GM18507 (cell line): ENCODE measurements at regions not wholly inside any gene's neighbourhood (a gene's known extent, or its start where the extent isn't known, plus 50 kb on each side); places are given as distances from the start of the nearest gene placed in this dataset.

Experiments used
- DNase-seq: peaks from one replicate; pipeline ENCODE4 v3.0.0; 2011; ENCODE audit warnings: low read depth; ENCODE audit not compliant: insufficient read length; ENCODE audit errors: extremely low spot score
- FAIRE-seq: peaks from 2 replicates; lab custom pipeline; 2011; peaks lifted over from hg19 to GRCh38; lab: Jason Lieb, UNC

- DNase-seq = peak; percentile 66
- peak; percentile 80 for FAIRE-seq
Observed at GRCh38 chr17:79391376-79392233, 219.2 kb downstream of the RBFOX3 start.

GRCh38 chr17:79389896-79390295 is 221.0 kb downstream of the RBFOX3 start:
- no peak for DNase-seq
- no peak for FAIRE-seq

- no peak for FAIRE-seq
Observed at GRCh38 chr17:79388556-79389295, 222.1 kb downstream of the RBFOX3 start.

GRCh38 chr17:79387783-79388182 is 223.1 kb downstream of the RBFOX3 start:
- DNase-seq (no peak), FAIRE-seq (no peak)

More at GRCh38 chr17:79388556-79389295, 222.1 kb downstream of the RBFOX3 start:
- peak; percentile 47 for DNase-seq

GRCh38 chr17:79385962-79386563 is 224.8 kb downstream of the RBFOX3 start:
- FAIRE-seq = no peak
- DNase-seq = no peak

- no peak for FAIRE-seq
- no peak for DNase-seq
Observed at GRCh38 chr17:79382313-79382712, 228.5 kb downstream of the RBFOX3 start.

- no peak for DNase-seq
- FAIRE-seq = no peak
Observed at GRCh38 chr17:79379700-79380445, 231.0 kb downstream of the RBFOX3 start.

- DNase-seq (no peak), FAIRE-seq (no peak)
Observed at GRCh38 chr17:79377230-79377786, 233.5 kb downstream of the RBFOX3 start.

GRCh38 chr17:79374807-79375206 is 236.0 kb downstream of the RBFOX3 start:
- DNase-seq (no peak), FAIRE-seq (no peak)

GRCh38 chr17:79374087-79374689 is 236.7 kb downstream of the RBFOX3 start:
- DNase-seq (no peak), FAIRE-seq (no peak)

- FAIRE-seq (no peak), DNase-seq (no peak)
Observed at GRCh38 chr17:79372470-79373238, 238.2 kb downstream of the RBFOX3 start.

GRCh38 chr17:79371984-79372383 is 238.9 kb downstream of the RBFOX3 start:
- FAIRE-seq (no peak), DNase-seq (no peak)

GRCh38 chr17:79370594-79370993 is 240.3 kb downstream of the RBFOX3 start:
- FAIRE-seq (no peak), DNase-seq (no peak)

GRCh38 chr17:79370126-79370525 is 240.7 kb downstream of the RBFOX3 start:
- DNase-seq (no peak), FAIRE-seq (no peak)

- DNase-seq (no peak), FAIRE-seq (no peak)
Observed at GRCh38 chr17:79369532-79369931, 241.3 kb downstream of the RBFOX3 start.

GRCh38 chr17:79369001-79369400 is 241.8 kb downstream of the RBFOX3 start:
- DNase-seq (no peak), FAIRE-seq (no peak)

- FAIRE-seq = no peak
- no peak for DNase-seq
Observed at GRCh38 chr17:79368521-79368920, 242.3 kb downstream of the RBFOX3 start.

- no peak for FAIRE-seq
Observed at GRCh38 chr17:79366988-79367571, 243.8 kb downstream of the RBFOX3 start.

More at GRCh38 chr17:79366988-79367571, 243.8 kb downstream of the RBFOX3 start:
- no peak for DNase-seq
